IMR-90 (cell line): ENCODE measurements at regions not wholly inside any gene's neighbourhood (a gene's known extent, or its start where the extent isn't known, plus 50 kb on each side); places are given as distances from the start of the nearest gene placed in this dataset.

Experiments used
- RFX5 ChIP-seq: IDR thresholded peaks from 2 replicates; pipeline ENCODE4 v1.8.0; 2012; ENCODE audit warnings: low read depth, mild to moderate bottlenecking, low read length, moderate library complexity
- USF2 ChIP-seq: fragments of 150-350 bp; IDR thresholded peaks from 2 replicates; pipeline ENCODE4 v1.6.1; 2017; ENCODE audit warnings: mild to moderate bottlenecking, antibody characterized with exemption, low read length, low read depth

DNA sequence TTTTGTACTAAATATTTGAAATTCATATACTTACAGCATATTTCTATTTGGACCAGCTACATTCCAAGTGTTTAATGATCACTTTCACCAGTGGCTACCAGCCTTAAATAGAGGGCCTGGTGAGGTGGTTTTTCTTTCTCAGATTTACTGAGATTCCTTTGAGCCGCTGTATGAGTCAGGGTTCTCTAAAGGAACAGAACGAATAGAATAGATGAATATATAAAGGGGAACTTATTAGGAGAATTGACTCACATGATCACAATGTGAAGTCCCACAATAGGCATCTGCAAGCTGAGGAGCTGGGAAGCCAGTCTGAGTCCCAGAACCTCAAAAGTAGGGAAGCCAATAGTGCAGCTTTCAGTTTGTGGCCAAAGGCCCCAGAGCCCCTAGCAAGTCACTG lies 146.2 kb upstream of the TLL1 start:
- TF ChIP-seq USF2, result no peak
- TF ChIP-seq RFX5, result no peak
